ENCODE measurements at regions not wholly inside any gene's neighbourhood (a gene's known extent, or its start where the extent isn't known, plus 50 kb on each side); places are given as distances from the start of the nearest gene placed in this dataset.

- no peak for DNase-seq
- CTCF ChIA-PET, result interaction anchor here (0.7 kb wide), 1 partner anchor 10 kb away, joined by 3 read pairs; no protein-coding TSS in a partner anchor
- Mint-ChIP-seq H3K27me3 (ENCODE audit: low read depth) (peaks cover 4% of the 10 kb centered on the region), H3K4me3 (no peak overlapping the region), H3K9me3 (no peaks in the 10 kb centered on the region), H3K4me1 (ENCODE audit: low read depth) (no peaks in the 10 kb centered on the region), H3K27ac (no peak overlapping the region), H3K36me3 (ENCODE audit: low read depth) (no peaks in the 10 kb centered on the region)
- intact Hi-C loops (cut with micrococcal nuclease), result no loop called here
These were observed 166.3 kb upstream of the TSHZ2 start for GRCh38 chr20:52805843-52806242.

- Mint-ChIP-seq H3K36me3 (ENCODE audit: low read depth) (no peaks in the 10 kb centered on the region), H3K27ac (no peak overlapping the region), H3K27me3 (ENCODE audit: low read depth) (peaks cover under 1% of the 10 kb centered on the region), H3K4me3 (no peak overlapping the region), H3K4me1 (ENCODE audit: low read depth) (no peaks in the 10 kb centered on the region), H3K9me3 (no peaks in the 10 kb centered on the region)
- no peak for DNase-seq
- intact Hi-C loops (cut with micrococcal nuclease), result no loop called here
- CTCF ChIA-PET, result interaction anchor here (0.7 kb wide), 1 partner anchor 9 kb away, joined by 3 read pairs; no protein-coding TSS in a partner anchor
These were observed 166.9 kb upstream of the TSHZ2 start for GRCh38 chr20:52805296-52805571.

GRCh38 chr20:52804497-52805295, 167.5 kb upstream of the TSHZ2 start:
- intact Hi-C loops (cut with micrococcal nuclease), result no loop called here
- DNase-seq, result no peak
- Mint-ChIP-seq H3K27ac (no peak overlapping the region), H3K4me1 (ENCODE audit: low read depth) (no peaks in the 10 kb centered on the region), H3K4me3 (no peak overlapping the region), H3K9me3 (no peaks in the 10 kb centered on the region), H3K36me3 (ENCODE audit: low read depth) (no peaks in the 10 kb centered on the region), H3K27me3 (ENCODE audit: low read depth) (no peaks in the 10 kb centered on the region)
- CTCF ChIA-PET, result interaction anchor here (0.7 kb wide), 1 partner anchor 1497 kb away, joined by 3 read pairs; no protein-coding TSS in a partner anchor

- DNase-seq, result no peak
- CTCF ChIA-PET, result no interaction called here
- H3K4me1 Mint-ChIP-seq (ENCODE audit: low read depth), result no peaks in the 10 kb centered on the region
- H3K27ac Mint-ChIP-seq, result no peak overlapping the region
- no peaks in the 10 kb centered on the region for H3K27me3 Mint-ChIP-seq (ENCODE audit: low read depth)
- intact Hi-C loops (cut with micrococcal nuclease), result no loop called here
- H3K4me3 Mint-ChIP-seq, result no peak overlapping the region
- H3K36me3 Mint-ChIP-seq (ENCODE audit: low read depth), result no peaks in the 10 kb centered on the region
- H3K9me3 Mint-ChIP-seq, result no peaks in the 10 kb centered on the region
These were observed 170.5 kb upstream of the TSHZ2 start for GRCh38 chr20:52801628-52802006.

- Mint-ChIP-seq H3K9me3 (no peaks in the 10 kb centered on the region), H3K4me1 (ENCODE audit: low read depth) (no peaks in the 10 kb centered on the region), H3K4me3 (no peak overlapping the region), H3K36me3 (ENCODE audit: low read depth) (no peaks in the 10 kb centered on the region), H3K27me3 (ENCODE audit: low read depth) (no peaks in the 10 kb centered on the region), H3K27ac (no peak overlapping the region)
- DNase-seq, result no peak
- intact Hi-C loops (cut with micrococcal nuclease), result no loop called here
- CTCF ChIA-PET, result no interaction called here
These were observed 171.2 kb upstream of the TSHZ2 start for GRCh38 chr20:52800734-52801627.

- H3K27ac Mint-ChIP-seq, result no peak overlapping the region
- CTCF ChIA-PET, result interaction anchor here (0.6 kb wide), 1 partner anchor 107 kb away, joined by 3 read pairs; no protein-coding TSS in a partner anchor
- H3K9me3 Mint-ChIP-seq, result no peaks in the 10 kb centered on the region
- intact Hi-C loops (cut with micrococcal nuclease), result no loop called here
- H3K36me3 Mint-ChIP-seq (ENCODE audit: low read depth), result no peaks in the 10 kb centered on the region
- no peaks in the 10 kb centered on the region for H3K4me1 Mint-ChIP-seq (ENCODE audit: low read depth)
- no peak overlapping the region for H3K4me3 Mint-ChIP-seq
- no peaks in the 10 kb centered on the region for H3K27me3 Mint-ChIP-seq (ENCODE audit: low read depth)
- DNase-seq, result no peak
These were observed 173.0 kb upstream of the TSHZ2 start for GRCh38 chr20:52799130-52799529.

GRCh38 chr20:52798124-52798523, 174.0 kb upstream of the TSHZ2 start:
- DNase-seq, result no peak
- Mint-ChIP-seq H3K4me1 (ENCODE audit: low read depth) (no peaks in the 10 kb centered on the region), H3K9me3 (no peaks in the 10 kb centered on the region), H3K27ac (no peak overlapping the region), H3K4me3 (no peak overlapping the region), H3K27me3 (ENCODE audit: low read depth) (no peaks in the 10 kb centered on the region), H3K36me3 (ENCODE audit: low read depth) (no peaks in the 10 kb centered on the region)
- intact Hi-C loops (cut with micrococcal nuclease), result no loop called here
- CTCF ChIA-PET, result no interaction called here

GRCh38 chr20:52794853-52795252, 177.3 kb upstream of the TSHZ2 start:
- H3K27ac Mint-ChIP-seq, result no peak overlapping the region
- CTCF ChIA-PET, result no interaction called here
- H3K4me3 Mint-ChIP-seq, result no peak overlapping the region
- no peaks in the 10 kb centered on the region for H3K27me3 Mint-ChIP-seq (ENCODE audit: low read depth)
- no peaks in the 10 kb centered on the region for H3K36me3 Mint-ChIP-seq (ENCODE audit: low read depth)
- no peaks in the 10 kb centered on the region for H3K4me1 Mint-ChIP-seq (ENCODE audit: low read depth)
- no peaks in the 10 kb centered on the region for H3K9me3 Mint-ChIP-seq
- intact Hi-C loops (cut with micrococcal nuclease), result no loop called here
- no peak for DNase-seq

GRCh38 chr20:52793339-52793963, 178.7 kb upstream of the TSHZ2 start:
- CTCF ChIA-PET, result no interaction called here
- H3K4me1 Mint-ChIP-seq (ENCODE audit: low read depth), result no peaks in the 10 kb centered on the region
- intact Hi-C loops (cut with micrococcal nuclease), result no loop called here

GRCh38 chr20:52791091-52791490, 181.1 kb upstream of the TSHZ2 start:
- H3K9me3 Mint-ChIP-seq, result no peaks in the 10 kb centered on the region
- DNase-seq, result no peak
- H3K4me1 Mint-ChIP-seq (ENCODE audit: low read depth), result no peaks in the 10 kb centered on the region
- intact Hi-C loops (cut with micrococcal nuclease), result no loop called here
- no peak overlapping the region for H3K4me3 Mint-ChIP-seq
- peaks cover 2% of the 10 kb centered on the region for H3K27me3 Mint-ChIP-seq (ENCODE audit: low read depth)
- CTCF ChIA-PET, result interaction anchor here (0.6 kb wide), 2 partner anchors 18 to 87 kb away, joined by 3 to 4 read pairs; no protein-coding TSS in a partner anchor
- H3K36me3 Mint-ChIP-seq (ENCODE audit: low read depth), result no peaks in the 10 kb centered on the region
- no peak overlapping the region for H3K27ac Mint-ChIP-seq

More at GRCh38 chr20:52793339-52793963, 178.7 kb upstream of the TSHZ2 start:
- Mint-ChIP-seq H3K27me3 (ENCODE audit: low read depth) (peaks cover 2% of the 10 kb centered on the region), H3K9me3 (no peaks in the 10 kb centered on the region), H3K27ac (no peak overlapping the region), H3K4me3 (no peak overlapping the region), H3K36me3 (ENCODE audit: low read depth) (no peaks in the 10 kb centered on the region)
- DNase-seq, result no peak

GRCh38 chr20:52789716-52790115, 182.4 kb upstream of the TSHZ2 start:
- CTCF ChIA-PET, result interaction anchor here (0.7 kb wide), 1 partner anchor 300 kb away, joined by 3 read pairs; no protein-coding TSS in a partner anchor
- Mint-ChIP-seq H3K27me3 (ENCODE audit: low read depth) (peaks cover 2% of the 10 kb centered on the region), H3K4me1 (ENCODE audit: low read depth) (no peaks in the 10 kb centered on the region)

GRCh38 chr20:52787962-52788361, 184.2 kb upstream of the TSHZ2 start:
- peaks cover 6% of the 10 kb centered on the region for H3K4me1 Mint-ChIP-seq (ENCODE audit: low read depth)
- H3K27me3 Mint-ChIP-seq (ENCODE audit: low read depth), result peaks cover 2% of the 10 kb centered on the region
- intact Hi-C loops (cut with micrococcal nuclease), result no loop called here
- DNase-seq, result no peak
- H3K36me3 Mint-ChIP-seq (ENCODE audit: low read depth), result no peaks in the 10 kb centered on the region
- CTCF ChIA-PET, result no interaction called here
- no peaks in the 10 kb centered on the region for H3K9me3 Mint-ChIP-seq
- no peak overlapping the region for H3K27ac Mint-ChIP-seq
- H3K4me3 Mint-ChIP-seq, result no peak overlapping the region

More at GRCh38 chr20:52789716-52790115, 182.4 kb upstream of the TSHZ2 start:
- H3K36me3 Mint-ChIP-seq (ENCODE audit: low read depth), result no peaks in the 10 kb centered on the region
- no peaks in the 10 kb centered on the region for H3K9me3 Mint-ChIP-seq
- H3K27ac Mint-ChIP-seq, result no peak overlapping the region
- H3K4me3 Mint-ChIP-seq, result no peak overlapping the region
- intact Hi-C loops (cut with micrococcal nuclease), result no loop called here
- no peak for DNase-seq
